ENCODE measurements at regions not wholly inside any gene's neighbourhood (a gene's known extent, or its start where the extent isn't known, plus 50 kb on each side); places are given as distances from the start of the nearest gene placed in this dataset.
"Not testable (repeated sequence)": the region's sequence is repeated elsewhere in the genome, so short reads cannot be mapped to it uniquely, and the experiment has no call there.

GRCh38 chr18:29361843-29362242 lies 1184.9 kb upstream of the CDH2 start:
- Histone ChIP-seq H3K4me2 (ENCODE audit: insufficient read depth, insufficient read length, low read length) (no peak overlapping the region), H2BK5ac (ENCODE audit: insufficient read length, low read length) (no peak overlapping the region), H3K14ac (ENCODE audit: insufficient read depth, low read length) (no peak overlapping the region), H3K27me3 (ENCODE audit: insufficient read depth, low read length) (no peaks in the 10 kb centered on the region), H3K4me1 (ENCODE audit: insufficient read depth, low read length) (peaks cover 2% of the 10 kb centered on the region; the same call in 1 of the 2 replicates), H3K27ac (ENCODE audit: insufficient read length, low read depth, low read length) (no peak overlapping the region), H2BK12ac (ENCODE audit: insufficient read length, low read depth, low read length) (no peak overlapping the region), H3K9ac (ENCODE audit: extremely low read depth, insufficient read length, low read length) (no peak overlapping the region), H4K5ac (ENCODE audit: insufficient read length, low read depth, low read length) (no peak overlapping the region), H4K91ac (ENCODE audit: insufficient read length, low read depth, low read length) (no peak overlapping the region), H3K56ac (ENCODE audit: insufficient read length, low read depth, low read length) (no peak overlapping the region), H3K9me3 (ENCODE audit: control insufficient read depth, low read depth, low read length) (no peaks in the 10 kb centered on the region), H3K18ac (ENCODE audit: insufficient read length, low read depth, low read length) (no peak overlapping the region), H4K20me1 (ENCODE audit: control insufficient read depth, insufficient read depth, insufficient read length) (no peaks in the 10 kb centered on the region), H2AFZ (ENCODE audit: low read length) (no peak overlapping the region), H2BK15ac (ENCODE audit: low read depth, low read length) (no peak overlapping the region), H4K8ac (replicated peaks; ENCODE audit: insufficient read length, low read depth, low read length) (no peak overlapping the region), H3K23ac (ENCODE audit: insufficient read length, low read depth, low read length) (no peak overlapping the region), H3K79me1 (ENCODE audit: insufficient read depth, low read depth, low read length, poor library complexity, severe bottlenecking) (no peaks in the 10 kb centered on the region), H2AK5ac (ENCODE audit: insufficient read length, low read length) (no peak overlapping the region), H2BK20ac (ENCODE audit: low read depth, low read length, poor library complexity, severe bottlenecking) (no peak overlapping the region), H3K23me2 (ENCODE audit: insufficient read length, low read depth, low read length, poor library complexity, severe bottlenecking) (no peaks in the 10 kb centered on the region), H3K4ac (ENCODE audit: low read depth, low read length) (no peak overlapping the region), H3K79me2 (ENCODE audit: insufficient read depth, low read length) (no peaks in the 10 kb centered on the region), H2BK120ac (ENCODE audit: low read depth, low read length, poor library complexity, severe bottlenecking) (no peak overlapping the region), H3T11ph (ENCODE audit: low read length) (no peak overlapping the region)
- peaks cover 0 to 5% (median 3%) of the 10 kb centered on the region in 3 experiments; a peak in 3 of 7 replicates for H3K36me3 Mint-ChIP-seq (ENCODE audit: insufficient read depth in 1 of 3, low read depth in 3 of 3)
- TF ChIP-seq CTCF (conservative IDR thresholded peaks at IDR 0.05): peak; percentile 62
- H3K4me1 Mint-ChIP-seq: peaks cover 29 to 39% of the 10 kb centered on the region in 2 experiments
- no CpG with 5 or more reads among the region's 15 CpGs for WGBS (ENCODE audit: extremely low coverage, insufficient read length, low lambda C conversion rate)
- H3K4me3 Mint-ChIP-seq: no peak overlapping the region
- peaks cover 4% of the 10 kb centered on the region in 2 experiments; a peak in 4 of 5 replicates for H3K9me3 Mint-ChIP-seq
- peak; percentile 86 for DNase-seq
- H3K27me3 Mint-ChIP-seq (ENCODE audit: low read depth): no peaks in the 10 kb centered on the region; the same call in 1 of the 2 replicates
- no peak overlapping the region for H3K27ac Mint-ChIP-seq

GRCh38 chr18:29360659-29361058 lies 1183.7 kb upstream of the CDH2 start:
- H4K8ac ChIP-seq (replicated peaks; ENCODE audit: insufficient read length, low read depth, low read length); H2BK12ac ChIP-seq (ENCODE audit: insufficient read length, low read depth, low read length); H3K79me1 ChIP-seq (ENCODE audit: insufficient read depth, low read depth, low read length, poor library complexity, severe bottlenecking); H3K27me3 ChIP-seq (ENCODE audit: insufficient read depth, low read length); H3K9ac ChIP-seq (ENCODE audit: extremely low read depth, insufficient read length, low read length); H3K36me3 Mint-ChIP-seq (ENCODE audit: insufficient read depth in 1 of 3, low read depth in 3 of 3); H2AK5ac ChIP-seq (ENCODE audit: insufficient read length, low read length); H2BK15ac ChIP-seq (ENCODE audit: low read depth, low read length); H3K9me3 ChIP-seq (ENCODE audit: control insufficient read depth, low read depth, low read length); H2BK20ac ChIP-seq (ENCODE audit: low read depth, low read length, poor library complexity, severe bottlenecking); H3T11ph ChIP-seq (ENCODE audit: low read length); H3K79me2 ChIP-seq (ENCODE audit: insufficient read depth, low read length); H3K9me3 Mint-ChIP-seq; H3K23me2 ChIP-seq (ENCODE audit: insufficient read length, low read depth, low read length, poor library complexity, severe bottlenecking); H3K14ac ChIP-seq (ENCODE audit: insufficient read depth, low read length); H4K20me1 ChIP-seq (ENCODE audit: control insufficient read depth, insufficient read depth, insufficient read length); H3K23ac ChIP-seq (ENCODE audit: insufficient read length, low read depth, low read length); H3K27ac ChIP-seq (ENCODE audit: insufficient read length, low read depth, low read length); H3K4me2 ChIP-seq (ENCODE audit: insufficient read depth, insufficient read length, low read length); H3K4me3 Mint-ChIP-seq; H3K27ac Mint-ChIP-seq; H2AFZ ChIP-seq (ENCODE audit: low read length); H2BK5ac ChIP-seq (ENCODE audit: insufficient read length, low read length); H4K5ac ChIP-seq (ENCODE audit: insufficient read length, low read depth, low read length); H3K27me3 Mint-ChIP-seq (ENCODE audit: low read depth); H3K4ac ChIP-seq (ENCODE audit: low read depth, low read length); H3K56ac ChIP-seq (ENCODE audit: insufficient read length, low read depth, low read length); H3K4me1 ChIP-seq (ENCODE audit: insufficient read depth, low read length); H3K18ac ChIP-seq (ENCODE audit: insufficient read length, low read depth, low read length); DNase-seq; H2BK120ac ChIP-seq (ENCODE audit: low read depth, low read length, poor library complexity, severe bottlenecking); H4K91ac ChIP-seq (ENCODE audit: insufficient read length, low read depth, low read length): not testable (repeated sequence)
- no CpG with 5 or more reads among the region's 4 CpGs for WGBS (ENCODE audit: extremely low coverage, insufficient read length, low lambda C conversion rate)
- H3K4me1 Mint-ChIP-seq: peaks cover 29 to 39% of the 10 kb centered on the region in 2 experiments
